Fibroblast of lung (primary cell): ENCODE measurements at regions not wholly inside any gene's neighbourhood (a gene's known extent, or its start where the extent isn't known, plus 50 kb on each side); places are given as distances from the start of the nearest gene placed in this dataset.
"Not testable (repeated sequence)": the region's sequence is repeated elsewhere in the genome, so short reads cannot be mapped to it uniquely, and the experiment has no call there.

ENCODE experiments used
- DNase-seq, 2 donors: peaks; one replicate each; pipeline versions ENCODE4 v3.0.0 to v3.0.0-alpha.2; 2010; ENCODE audit warnings: low read depth in 2 of 2
- H2AFZ ChIP-seq: 2 replicates; pipeline ENCODE4 v1.5.1; 2012; ENCODE audit warnings: low read length, control low read depth, inconsistent platforms
- H3K27ac ChIP-seq: 2 replicates; pipeline ENCODE4 v1.5.1; 2011; ENCODE audit warnings: low read length, control low read depth; ENCODE audit not compliant: insufficient read depth
- H3K27me3 ChIP-seq: 2 replicates; pipeline ENCODE4 v1.5.1; 2011; ENCODE audit warnings: mild to moderate bottlenecking, low read length; ENCODE audit not compliant: control insufficient read depth, insufficient read depth
- H3K36me3 ChIP-seq: 2 replicates; pipeline ENCODE4 v1.5.1; 2011; ENCODE audit warnings: low read length; ENCODE audit not compliant: control insufficient read depth, insufficient read depth
- H3K4me1 ChIP-seq: 2 replicates; pipeline ENCODE4 v1.5.1; 2011; ENCODE audit warnings: low read length; ENCODE audit not compliant: control insufficient read depth, insufficient read depth; ENCODE audit errors: extremely low read depth
- H3K4me2 ChIP-seq: 2 replicates; pipeline ENCODE4 v1.5.1; 2011; ENCODE audit warnings: low read length, control low read depth; ENCODE audit not compliant: insufficient read depth; ENCODE audit errors: extremely low read depth
- H3K4me3 ChIP-seq, 4 experiments: fragments of 200-600 bp in 1 of 4; sonication (generic) in 1 of 4; replicated peaks in 1 of 4; 2 replicates each; pipeline ENCODE4 v1.5.1; 2011 to 2016; ENCODE audit warnings: low read length in 4 of 4, low read depth in 3 of 4, mild to moderate bottlenecking in 3 of 4, control low read depth in 2 of 4, inconsistent platforms in 1 of 4, mixed read lengths in 1 of 4; ENCODE audit not compliant: insufficient read depth in 1 of 4; ENCODE audit errors: control extremely low read depth in 1 of 4
- H3K79me2 ChIP-seq: 2 replicates; pipeline ENCODE4 v1.5.1; 2012; ENCODE audit warnings: mild to moderate bottlenecking, low read length, inconsistent platforms; ENCODE audit not compliant: control insufficient read depth, insufficient read depth
- H3K9ac ChIP-seq: 2 replicates; pipeline ENCODE4 v1.5.1; 2011; ENCODE audit warnings: mild to moderate bottlenecking, low read length, control low read depth; ENCODE audit not compliant: insufficient read depth
- H3K9me3 ChIP-seq: 2 replicates; pipeline ENCODE4 v1.5.1; 2012; ENCODE audit warnings: low read depth, low read length; ENCODE audit not compliant: control insufficient read depth, insufficient read depth
- H4K20me1 ChIP-seq: 2 replicates; pipeline ENCODE4 v1.5.1; 2011; ENCODE audit warnings: low read length; ENCODE audit not compliant: control insufficient read depth, insufficient read depth; ENCODE audit errors: extremely low read depth
- EZH2 ChIP-seq: IDR thresholded peaks from 2 replicates; pipeline ENCODE4 v1.5.1; 2012; ENCODE audit warnings: low read length, control low read depth, mild to moderate bottlenecking; ENCODE audit errors: missing control alignments
- TF ChIP-seq, protein P1 (sequence below), 2 donors: IDR thresholded peaks in 1 of 2; conservative IDR thresholded peaks in 1 of 2; 1 replicate in 1 of 2; 2 replicates in 1 of 2; pipeline ENCODE4 v1.5.1; 2011 to 2012; ENCODE audit warnings: low read length in 2 of 2, control low read depth in 1 of 2, inconsistent platforms in 1 of 2, low read depth in 1 of 2, mild to moderate bottlenecking in 1 of 2

GRCh38 chr21:23574932-23575331 is 2032.3 kb downstream of the MRPL39 start:
- DNase-seq = no peak
- no peak for TF ChIP-seq EZH2
- TF ChIP-seq, protein P1, sequence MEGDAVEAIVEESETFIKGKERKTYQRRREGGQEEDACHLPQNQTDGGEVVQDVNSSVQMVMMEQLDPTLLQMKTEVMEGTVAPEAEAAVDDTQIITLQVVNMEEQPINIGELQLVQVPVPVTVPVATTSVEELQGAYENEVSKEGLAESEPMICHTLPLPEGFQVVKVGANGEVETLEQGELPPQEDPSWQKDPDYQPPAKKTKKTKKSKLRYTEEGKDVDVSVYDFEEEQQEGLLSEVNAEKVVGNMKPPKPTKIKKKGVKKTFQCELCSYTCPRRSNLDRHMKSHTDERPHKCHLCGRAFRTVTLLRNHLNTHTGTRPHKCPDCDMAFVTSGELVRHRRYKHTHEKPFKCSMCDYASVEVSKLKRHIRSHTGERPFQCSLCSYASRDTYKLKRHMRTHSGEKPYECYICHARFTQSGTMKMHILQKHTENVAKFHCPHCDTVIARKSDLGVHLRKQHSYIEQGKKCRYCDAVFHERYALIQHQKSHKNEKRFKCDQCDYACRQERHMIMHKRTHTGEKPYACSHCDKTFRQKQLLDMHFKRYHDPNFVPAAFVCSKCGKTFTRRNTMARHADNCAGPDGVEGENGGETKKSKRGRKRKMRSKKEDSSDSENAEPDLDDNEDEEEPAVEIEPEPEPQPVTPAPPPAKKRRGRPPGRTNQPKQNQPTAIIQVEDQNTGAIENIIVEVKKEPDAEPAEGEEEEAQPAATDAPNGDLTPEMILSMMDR (conservative IDR thresholded peaks at IDR 0.05 in 1 of 2, IDR thresholded peaks at IDR 0.05 in 1 of 2; ENCODE audit: low read depth in 1 of 2, low read length in 2 of 2) = no peak

GRCh38 chr21:23548924-23549323 is 2058.4 kb downstream of the MRPL39 start:
- H3K9me3 ChIP-seq, DNase-seq, H2AFZ ChIP-seq, H3K79me2 ChIP-seq, H3K27me3 ChIP-seq, H3K9ac ChIP-seq, H3K4me2 ChIP-seq, H3K4me3 ChIP-seq, H3K4me1 ChIP-seq, H3K27ac ChIP-seq, H3K36me3 ChIP-seq, H4K20me1 ChIP-seq: not testable (repeated sequence)

More at GRCh38 chr21:23574932-23575331, 2032.3 kb downstream of the MRPL39 start:
- no peaks in the 10 kb centered on the region for H4K20me1 ChIP-seq
- no peak overlapping the region for H3K4me2 ChIP-seq
- H2AFZ ChIP-seq = no peak overlapping the region
- H3K9me3 ChIP-seq = no peaks in the 10 kb centered on the region
- no peak overlapping the region for H3K4me3 ChIP-seq
- no peaks in the 10 kb centered on the region for H3K27me3 ChIP-seq
- no peak overlapping the region for H3K27ac ChIP-seq
- H3K36me3 ChIP-seq = no peaks in the 10 kb centered on the region
- no peaks in the 10 kb centered on the region for H3K4me1 ChIP-seq
- H3K79me2 ChIP-seq = no peaks in the 10 kb centered on the region
- H3K9ac ChIP-seq = no peak overlapping the region

- H3K27me3 ChIP-seq = no peaks in the 10 kb centered on the region
- H3K4me2 ChIP-seq = no peak overlapping the region
- H3K4me3 ChIP-seq = no peak overlapping the region
- H3K36me3 ChIP-seq = no peaks in the 10 kb centered on the region
- TF ChIP-seq, protein P1 (conservative IDR thresholded peaks at IDR 0.05 in 1 of 2, IDR thresholded peaks at IDR 0.05 in 1 of 2; ENCODE audit: low read depth in 1 of 2, low read length in 2 of 2) = no peak
- TF ChIP-seq EZH2 = no peak
- H3K4me1 ChIP-seq = no peaks in the 10 kb centered on the region
- no peaks in the 10 kb centered on the region for H4K20me1 ChIP-seq
- no peak overlapping the region for H2AFZ ChIP-seq
- no peak overlapping the region for H3K9ac ChIP-seq
- no peak for DNase-seq
- no peak overlapping the region for H3K27ac ChIP-seq
- H3K79me2 ChIP-seq = no peaks in the 10 kb centered on the region
- H3K9me3 ChIP-seq = no peaks in the 10 kb centered on the region
Measured at GRCh38 chr21:23543333-23543732, 2063.9 kb downstream of the MRPL39 start.
